Mesothelial cell of epicardium (in vitro differentiated cells): ENCODE measurements at regions not wholly inside any gene's neighbourhood (a gene's known extent, or its start where the extent isn't known, plus 50 kb on each side); places are given as distances from the start of the nearest gene placed in this dataset.

Source experiments
- DNase-seq, 2 experiments: peaks; one replicate each; pipeline ENCODE4 v3.0.0; 2021; ENCODE audit warnings: low spot score in 2 of 2; ENCODE audit not compliant: unreplicated experiment in 2 of 2
- H3K27ac Mint-ChIP-seq: 2 replicates; pipeline ENCODE4 v1.8.0; 2021; ENCODE audit warnings: mixed read lengths
- H3K27me3 Mint-ChIP-seq: 2 replicates; pipeline ENCODE4 v1.8.0; 2021; ENCODE audit warnings: low read depth, mixed read lengths
- H3K36me3 Mint-ChIP-seq: 2 replicates; pipeline ENCODE4 v1.8.0; 2021; ENCODE audit warnings: mixed read lengths
- H3K4me1 Mint-ChIP-seq: 2 replicates; pipeline ENCODE4 v1.8.0; 2021; ENCODE audit warnings: mixed read lengths
- H3K4me3 Mint-ChIP-seq: 2 replicates; pipeline ENCODE4 v1.8.0; 2021; ENCODE audit warnings: mild to moderate bottlenecking, moderate library complexity, mixed read lengths
- H3K9me3 Mint-ChIP-seq: 2 replicates; pipeline ENCODE4 v1.8.0; 2021; ENCODE audit warnings: mixed read lengths
- TF ChIP-seq, protein P1 (sequence below): fragments of 200-600 bp; sonication (generic); IDR thresholded peaks from one replicate; pipeline ENCODE4 v1.5.0; 2021; ENCODE audit warnings: antibody characterized with exemption; ENCODE audit not compliant: unreplicated experiment

DNA sequence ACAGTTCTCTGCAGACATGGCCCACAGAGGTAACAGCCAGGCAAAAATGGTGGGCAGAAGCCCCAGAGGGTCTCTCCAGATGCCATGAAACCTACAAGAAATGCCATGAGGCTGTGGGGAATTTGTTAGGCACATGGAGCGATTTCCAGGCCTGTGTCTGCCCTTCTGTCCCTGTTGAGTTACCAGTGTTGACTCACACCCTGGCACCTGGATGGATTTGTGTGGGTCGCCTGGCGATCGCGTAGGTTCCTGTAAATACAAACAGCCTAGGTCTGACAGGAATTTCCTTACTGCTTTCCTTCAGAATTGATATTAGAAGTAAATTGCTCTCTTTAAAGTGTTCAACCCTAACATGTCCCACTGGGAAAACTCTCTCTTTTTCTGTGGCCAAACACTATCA is 164.9 kb upstream of the EEPD1 start:
- H3K27me3 Mint-ChIP-seq, result no peaks in the 10 kb centered on the region
- H3K27ac Mint-ChIP-seq, result peak overlapping the region; percentile 66
- TF ChIP-seq, protein P1, sequence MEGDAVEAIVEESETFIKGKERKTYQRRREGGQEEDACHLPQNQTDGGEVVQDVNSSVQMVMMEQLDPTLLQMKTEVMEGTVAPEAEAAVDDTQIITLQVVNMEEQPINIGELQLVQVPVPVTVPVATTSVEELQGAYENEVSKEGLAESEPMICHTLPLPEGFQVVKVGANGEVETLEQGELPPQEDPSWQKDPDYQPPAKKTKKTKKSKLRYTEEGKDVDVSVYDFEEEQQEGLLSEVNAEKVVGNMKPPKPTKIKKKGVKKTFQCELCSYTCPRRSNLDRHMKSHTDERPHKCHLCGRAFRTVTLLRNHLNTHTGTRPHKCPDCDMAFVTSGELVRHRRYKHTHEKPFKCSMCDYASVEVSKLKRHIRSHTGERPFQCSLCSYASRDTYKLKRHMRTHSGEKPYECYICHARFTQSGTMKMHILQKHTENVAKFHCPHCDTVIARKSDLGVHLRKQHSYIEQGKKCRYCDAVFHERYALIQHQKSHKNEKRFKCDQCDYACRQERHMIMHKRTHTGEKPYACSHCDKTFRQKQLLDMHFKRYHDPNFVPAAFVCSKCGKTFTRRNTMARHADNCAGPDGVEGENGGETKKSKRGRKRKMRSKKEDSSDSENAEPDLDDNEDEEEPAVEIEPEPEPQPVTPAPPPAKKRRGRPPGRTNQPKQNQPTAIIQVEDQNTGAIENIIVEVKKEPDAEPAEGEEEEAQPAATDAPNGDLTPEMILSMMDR, result no peak
- no peak overlapping the region for H3K4me3 Mint-ChIP-seq
- H3K4me1 Mint-ChIP-seq, result peaks cover 25% of the 10 kb centered on the region
- H3K36me3 Mint-ChIP-seq, result no peaks in the 10 kb centered on the region
- H3K9me3 Mint-ChIP-seq, result no peaks in the 10 kb centered on the region
- no peak for DNase-seq

DNA sequence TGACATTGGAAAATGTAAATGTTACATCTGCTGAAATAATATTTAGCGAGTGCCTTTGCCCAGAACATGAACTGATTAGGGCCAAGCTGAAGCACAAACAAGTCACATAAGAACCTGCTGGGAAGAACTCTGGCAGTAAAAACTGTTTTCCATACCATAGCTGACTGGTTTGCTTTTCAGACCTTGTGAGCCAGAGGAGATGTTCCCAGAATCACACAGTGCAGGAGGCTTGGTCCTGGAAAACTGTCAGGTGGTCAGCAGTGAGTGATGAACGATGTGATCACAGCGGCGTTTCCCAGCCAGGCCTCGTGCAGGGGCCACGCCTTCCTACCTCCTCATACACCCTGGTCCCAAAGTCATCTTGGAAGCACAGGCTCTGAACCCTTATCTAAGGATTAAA is 164.2 kb upstream of the EEPD1 start:
- H3K36me3 Mint-ChIP-seq, result no peaks in the 10 kb centered on the region
- H3K27me3 Mint-ChIP-seq, result no peaks in the 10 kb centered on the region
- no peaks in the 10 kb centered on the region for H3K9me3 Mint-ChIP-seq
- peak overlapping the region; percentile 1 for H3K4me3 Mint-ChIP-seq
- peak overlapping the region; percentile 64 for H3K27ac Mint-ChIP-seq
- TF ChIP-seq, protein P1, result no peak
- no peak for DNase-seq
- peaks cover 25% of the 10 kb centered on the region for H3K4me1 Mint-ChIP-seq

DNA sequence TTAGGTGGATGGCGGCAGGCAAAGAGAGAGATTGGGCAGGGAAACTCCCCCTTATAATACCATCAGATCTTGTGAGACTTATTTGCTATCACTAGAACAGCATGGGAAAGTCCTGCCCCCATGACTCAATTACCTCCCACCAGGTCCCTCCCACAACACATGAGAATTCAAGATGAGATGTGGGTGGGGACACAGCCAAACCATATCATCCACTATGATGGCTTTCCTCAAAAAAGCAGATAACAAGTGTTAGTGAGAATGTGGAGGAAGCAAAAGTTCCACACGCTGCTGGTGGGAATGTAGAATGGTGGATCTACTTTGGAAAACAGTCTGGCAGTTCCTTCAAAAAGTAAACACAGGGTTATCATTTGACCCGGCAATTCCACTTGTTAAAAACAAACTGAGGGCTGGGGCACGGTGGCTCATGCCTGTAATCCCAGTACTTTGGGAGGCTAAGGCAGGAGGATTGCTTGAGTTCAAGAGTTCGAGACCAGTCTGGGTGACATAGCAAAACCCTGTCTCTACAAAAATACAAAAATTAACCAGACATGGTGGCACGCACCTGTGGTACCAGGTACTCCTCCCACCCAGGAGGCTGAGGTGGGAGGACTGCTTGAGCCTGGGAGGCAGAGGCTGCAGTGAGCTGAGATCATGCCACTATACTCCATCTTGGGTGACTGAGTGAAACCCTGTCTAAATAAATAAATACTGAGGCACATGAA is 161.4 kb upstream of the EEPD1 start:
- no peaks in the 10 kb centered on the region for H3K27me3 Mint-ChIP-seq
- no peaks in the 10 kb centered on the region for H3K36me3 Mint-ChIP-seq

DNA sequence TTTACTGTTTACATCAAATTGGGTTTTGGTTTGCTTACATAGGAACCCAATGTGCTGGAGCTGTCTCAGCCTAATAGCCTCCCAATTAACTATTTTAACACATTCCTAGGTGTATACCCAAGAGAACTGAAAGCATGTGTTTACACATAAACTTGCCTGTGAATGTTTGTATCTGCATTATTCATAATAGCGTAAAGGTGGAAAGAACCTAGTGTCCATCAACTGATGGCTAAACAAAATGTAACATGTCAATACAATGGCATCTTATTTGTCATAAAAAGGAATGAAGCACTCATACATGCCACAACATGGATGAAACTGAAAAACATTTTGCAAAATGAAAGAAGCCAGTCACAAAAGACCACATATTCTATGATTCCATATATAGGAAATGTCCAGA is 160.6 kb upstream of the EEPD1 start:
- no peaks in the 10 kb centered on the region for H3K27me3 Mint-ChIP-seq
- peaks cover 13% of the 10 kb centered on the region for H3K4me1 Mint-ChIP-seq
- H3K9me3 Mint-ChIP-seq, result no peaks in the 10 kb centered on the region
- H3K27ac Mint-ChIP-seq, result no peak overlapping the region
- TF ChIP-seq, protein P1, result no peak
- H3K4me3 Mint-ChIP-seq, result no peak overlapping the region
- no peaks in the 10 kb centered on the region for H3K36me3 Mint-ChIP-seq
- DNase-seq, result no peak

More for the DNA sequence above, 161.4 kb upstream of the EEPD1 start:
- Mint-ChIP-seq H3K27ac (no peak overlapping the region), H3K9me3 (no peaks in the 10 kb centered on the region), H3K4me1 (peaks cover 16% of the 10 kb centered on the region), H3K4me3 (no peak overlapping the region)
- no peak for DNase-seq
- TF ChIP-seq, protein P1, result no peak

DNA sequence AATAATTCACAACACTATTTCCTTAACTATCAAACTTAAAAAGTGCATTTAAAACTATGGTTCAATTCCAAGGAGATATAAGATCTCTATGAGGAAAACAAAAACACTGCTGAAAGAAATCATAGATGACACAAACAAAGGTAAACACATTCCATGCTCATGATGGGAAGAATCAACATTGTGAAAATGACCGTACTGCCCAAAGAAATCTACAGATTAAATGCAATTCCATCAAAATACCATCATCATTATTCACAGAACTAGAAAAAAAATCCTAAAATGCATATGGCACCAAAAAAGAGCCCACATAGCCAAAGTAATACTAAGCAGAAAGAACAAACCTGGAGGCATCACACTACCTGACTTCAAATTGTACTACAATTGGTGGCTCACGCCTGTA is 159.9 kb upstream of the EEPD1 start:
- H3K4me1 Mint-ChIP-seq, result peaks cover 10% of the 10 kb centered on the region
- H3K27ac Mint-ChIP-seq, result no peak overlapping the region
- TF ChIP-seq, protein P1, result no peak
- no peak overlapping the region for H3K4me3 Mint-ChIP-seq
- H3K9me3 Mint-ChIP-seq, result no peaks in the 10 kb centered on the region
- no peak for DNase-seq
- no peaks in the 10 kb centered on the region for H3K27me3 Mint-ChIP-seq
- H3K36me3 Mint-ChIP-seq, result no peaks in the 10 kb centered on the region
